HG03066 (cell line): ENCODE measurements at regions not wholly inside any gene's neighbourhood (a gene's known extent, or its start where the extent isn't known, plus 50 kb on each side); places are given as distances from the start of the nearest gene placed in this dataset.

Experiments
- ATAC-seq: cut with Tn5 transposase; IDR thresholded peaks from one replicate; pipeline ENCODE4 v1.9.1; 2021; ENCODE audit warnings: low read depth; ENCODE audit not compliant: unreplicated experiment

GRCh38 chr3:187821616-187822317 is 76.5 kb upstream of the BCL6 start:
- ATAC-seq = no peak

- no peak for ATAC-seq
Observed at GRCh38 chr3:187822402-187822801, 77.1 kb upstream of the BCL6 start.

GRCh38 chr3:187823746-187824145 is 78.5 kb upstream of the BCL6 start:
- ATAC-seq = no peak

- no peak for ATAC-seq
Observed at GRCh38 chr3:187827723-187828122, 82.5 kb upstream of the BCL6 start.

- no peak for ATAC-seq
Observed at GRCh38 chr3:187828579-187829452, 83.5 kb upstream of the BCL6 start.

GRCh38 chr3:187830181-187830580 is 84.9 kb upstream of the BCL6 start:
- no peak for ATAC-seq

- no peak for ATAC-seq
Observed at GRCh38 chr3:187831125-187832051, 86.1 kb upstream of the BCL6 start.

- ATAC-seq = no peak
Observed at GRCh38 chr3:187832202-187832601, 86.9 kb upstream of the BCL6 start.

- no peak for ATAC-seq
Observed at GRCh38 chr3:187833375-187833774, 88.1 kb upstream of the BCL6 start.

GRCh38 chr3:187833799-187834578 is 88.7 kb upstream of the BCL6 start:
- no peak for ATAC-seq

- ATAC-seq = no peak
Observed at GRCh38 chr3:187836823-187837770, 91.8 kb upstream of the BCL6 start.

GRCh38 chr3:187838016-187838540 is 92.8 kb upstream of the BCL6 start:
- ATAC-seq = no peak

GRCh38 chr3:187839422-187839821 is 94.2 kb upstream of the BCL6 start:
- ATAC-seq = no peak

GRCh38 chr3:187840856-187841255 is 95.6 kb upstream of the BCL6 start:
- no peak for ATAC-seq

GRCh38 chr3:187841560-187841959 is 96.3 kb upstream of the BCL6 start:
- ATAC-seq = no peak

GRCh38 chr3:187843654-187844053 is 98.4 kb upstream of the BCL6 start:
- ATAC-seq = no peak

GRCh38 chr3:187844708-187845107 is 99.4 kb upstream of the BCL6 start:
- ATAC-seq = no peak

- no peak for ATAC-seq
Observed at GRCh38 chr3:187845826-187846225, 100.6 kb upstream of the BCL6 start.

- ATAC-seq = no peak
Observed at GRCh38 chr3:187848401-187848800, 103.1 kb upstream of the BCL6 start.
